ENCODE measurements at regions not wholly inside any gene's neighbourhood (a gene's known extent, or its start where the extent isn't known, plus 50 kb on each side); places are given as distances from the start of the nearest gene placed in this dataset. TPM values are rescaled to one million over a fixed set of nuclear protein-coding genes. Genes with fewer than 3 reads are reported as not detected.

Small RNA genes in the stretch of these regions (small RNA-seq; reads per million reads assigned to genes)
- not detected for gene AC244157.1
- gene AC245028.1, result not detected
- not detected for gene AC245028.2
- not detected for gene AC245028.3
- not detected for gene IGLV3-13
- not detected for gene IGLV3-15
- not detected for gene IGLV3-17
- not detected for gene IGLVI-20
- not detected for gene IGLVVI-22-1

All from skeletal muscle satellite cell (primary cell).